ENCODE measurements at regions not wholly inside any gene's neighbourhood (a gene's known extent, or its start where the extent isn't known, plus 50 kb on each side); places are given as distances from the start of the nearest gene placed in this dataset.

- TF ChIP-seq RAD21 (IDR thresholded peaks at IDR 0.05 in 1 of 2, conservative IDR thresholded peaks at IDR 0.05 in 1 of 2; ENCODE audit: low read depth in 2 of 2, low read length in 2 of 2) = peak; percentile 31 to 55
Observed at GRCh38 chr7:42385912-42386311, 148.9 kb upstream of the GLI3 start (continued).

All from H1 (cell line).